HEK293 (cell line): ENCODE measurements at regions not wholly inside any gene's neighbourhood (a gene's known extent, or its start where the extent isn't known, plus 50 kb on each side); places are given as distances from the start of the nearest gene placed in this dataset.
"Not testable (repeated sequence)": the region's sequence is repeated elsewhere in the genome, so short reads cannot be mapped to it uniquely, and the experiment has no call there.

Experiments
- CTCF ChIA-PET: fragments of 350-600 bp; formaldehyde crosslinking; extraction: SDS; loops from one replicate; lab custom pipeline; 2021; ENCODE audit warnings: antibody characterized with exemption; lab: Yijun Ruan, JAX
- POLR2A ChIA-PET: fragments of 300-600 bp; formaldehyde crosslinking; extraction: SDS; loops from one replicate; lab custom pipeline; 2020; ENCODE audit warnings: antibody characterized with exemption, inconsistent platforms; lab: Yijun Ruan, JAX
- H3K27ac ChIP-seq: fragments of 200-500 bp; sonication (Bioruptor generic); 2 replicates; pipeline ENCODE4 v1.5.1; 2014; ENCODE audit warnings: low read depth, low read length, control low read depth, inconsistent platforms; ENCODE audit errors: extremely low read depth
- H3K36me3 ChIP-seq, 2 experiments: fragments of 200-500 bp in 1 of 2; sonication (Bioruptor generic) in 1 of 2; 1 replicate in 1 of 2; 2 replicates in 1 of 2; pipeline ENCODE4 v1.5.1; 2014 to 2017; ENCODE audit warnings: inconsistent platforms in 2 of 2, low read length in 2 of 2; ENCODE audit not compliant: control insufficient read depth in 2 of 2, insufficient read depth in 1 of 2
- H3K4me1 ChIP-seq: fragments of 200-500 bp; sonication (Bioruptor generic); 2 replicates; pipeline ENCODE4 v1.5.1; 2014; ENCODE audit warnings: mild to moderate bottlenecking, low read length, inconsistent platforms; ENCODE audit not compliant: control insufficient read depth, insufficient read depth
- H3K4me3 ChIP-seq: 2 replicates; pipeline ENCODE4 v1.5.1; 2011; ENCODE audit warnings: low read depth, mild to moderate bottlenecking, control low read depth, low read length, moderate library complexity
- H3K9me3 ChIP-seq: fragments of 200-500 bp; sonication (Bioruptor generic); 2 replicates; pipeline ENCODE4 v1.5.1; 2014; ENCODE audit warnings: low read depth, low read length, inconsistent platforms; ENCODE audit not compliant: control insufficient read depth, insufficient read depth
- BCL11B ChIP-seq: fragments of 450-650 bp; formaldehyde crosslinking; IDR thresholded peaks from 2 replicates; pipeline ENCODE4 v1.5.1; 2016; ENCODE audit warnings: low read depth, missing biosample characterization, missing genetic modification characterization
- IKZF3 ChIP-seq: fragments of 450-650 bp; IDR thresholded peaks from 2 replicates; pipeline ENCODE4 v1.5.0; 2018; ENCODE audit warnings: missing biosample characterization, mild to moderate bottlenecking, missing genetic modification characterization, moderate library complexity
- PBX3 ChIP-seq: sonication (generic); formaldehyde crosslinking; IDR thresholded peaks from 2 replicates; pipeline ENCODE4 v1.8.1; 2022; ENCODE audit warnings: mild to moderate bottlenecking, moderate library complexity, missing genetic modification reagents
- SP3 ChIP-seq: fragments of 450-650 bp; formaldehyde crosslinking; IDR thresholded peaks from 2 replicates; pipeline ENCODE4 v1.5.1; 2016; ENCODE audit warnings: missing biosample characterization, missing genetic modification characterization
- ZBTB48 ChIP-seq: fragments of 450-650 bp; formaldehyde crosslinking; IDR thresholded peaks from 2 replicates; pipeline ENCODE4 v1.5.1; 2016; ENCODE audit warnings: missing biosample characterization, missing genetic modification characterization
- ZNF280D ChIP-seq: fragments of 450-650 bp; formaldehyde crosslinking; IDR thresholded peaks from 2 replicates; pipeline ENCODE4 v1.5.1; 2016; ENCODE audit warnings: missing biosample characterization, missing genetic modification characterization
- ZNF366 ChIP-seq: fragments of 450-650 bp; formaldehyde crosslinking; conservative IDR thresholded peaks from 2 replicates; pipeline ENCODE4 v1.5.1; 2016; ENCODE audit warnings: missing biosample characterization, missing genetic modification characterization
- ZNF521 ChIP-seq: fragments of 450-650 bp; formaldehyde crosslinking; IDR thresholded peaks from 2 replicates; pipeline ENCODE4 v1.5.1; 2017; ENCODE audit warnings: missing biosample characterization, mild to moderate bottlenecking, missing genetic modification characterization
- ZNF529 ChIP-seq: fragments of 450-650 bp; formaldehyde crosslinking; IDR thresholded peaks from 2 replicates; pipeline ENCODE4 v1.5.1; 2017; ENCODE audit warnings: missing genetic modification characterization, missing biosample characterization; ENCODE audit not compliant: insufficient replicate concordance
- ZNF596 ChIP-seq: fragments of 450-650 bp; IDR thresholded peaks from 2 replicates; pipeline ENCODE4 v1.5.0; 2018; ENCODE audit warnings: missing biosample characterization, mild to moderate bottlenecking, missing genetic modification characterization, moderate library complexity
- TF ChIP-seq, protein P1 (sequence below): fragments of 450-650 bp; formaldehyde crosslinking; IDR thresholded peaks from 2 replicates; pipeline ENCODE4 v1.5.1; 2016; ENCODE audit warnings: missing biosample characterization, missing genetic modification characterization
- TF ChIP-seq, protein P2 (sequence below): fragments of 450-650 bp; formaldehyde crosslinking; IDR thresholded peaks from 2 replicates; pipeline ENCODE4 v1.5.1; 2017; ENCODE audit warnings: missing biosample characterization, missing genetic modification characterization
- TF ChIP-seq, protein P3 (sequence below): fragments of 450-650 bp; formaldehyde crosslinking; IDR thresholded peaks from 2 replicates; pipeline ENCODE4 v1.5.1; 2016; ENCODE audit warnings: missing biosample characterization, missing genetic modification characterization, borderline replicate concordance

- TF ChIP-seq ZNF529, result no peak
- no peak for TF ChIP-seq BCL11B
- TF ChIP-seq, protein P1, sequence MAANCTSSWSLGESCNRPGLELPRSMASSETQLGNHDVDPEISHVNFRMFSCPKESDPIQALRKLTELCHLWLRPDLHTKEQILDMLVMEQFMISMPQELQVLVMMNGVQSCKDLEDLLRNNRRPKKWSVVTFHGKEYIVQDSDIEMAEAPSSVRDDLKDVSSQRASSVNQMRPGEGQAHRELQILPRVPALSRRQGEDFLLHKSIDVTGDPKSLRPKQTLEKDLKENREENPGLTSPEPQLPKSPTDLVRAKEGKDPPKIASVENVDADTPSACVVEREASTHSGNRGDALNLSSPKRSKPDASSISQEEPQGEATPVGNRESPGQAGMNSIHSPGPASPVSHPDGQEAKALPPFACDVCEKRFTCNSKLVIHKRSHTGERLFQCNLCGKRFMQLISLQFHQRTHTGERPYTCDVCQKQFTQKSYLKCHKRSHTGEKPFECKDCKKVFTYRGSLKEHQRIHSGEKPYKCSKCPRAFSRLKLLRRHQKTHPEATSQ, result no peak
- TF ChIP-seq PBX3 (CRISPR knock-in tag), result no peak
- no peak for TF ChIP-seq ZNF596 (tag by site-specific recombination)
- no peak for TF ChIP-seq SP3 (tag by site-specific recombination)
Observed at GRCh38 chr15:62681939-62682896, 360.3 kb upstream of the TPM1 start (continued).

DNA sequence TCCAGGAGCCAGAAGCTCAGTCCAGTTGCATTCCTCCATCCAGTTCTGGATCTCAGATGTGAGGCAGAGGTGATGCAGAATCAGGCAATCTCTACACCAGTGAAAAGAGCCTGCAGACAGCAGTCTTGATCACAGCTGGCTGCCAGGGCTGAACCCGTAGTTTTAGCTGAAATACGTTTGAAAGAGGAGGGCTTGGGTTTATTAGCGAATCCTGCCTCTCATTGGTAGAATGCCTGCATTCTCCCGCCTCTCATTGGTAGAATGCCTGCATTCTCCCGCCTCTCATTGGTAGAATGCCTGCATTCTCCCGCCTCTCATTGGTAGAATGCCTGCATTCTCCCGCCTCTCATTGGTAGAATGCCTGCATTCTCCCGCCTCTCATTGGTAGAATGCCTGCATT is 359.4 kb upstream of the TPM1 start:
- H3K4me1 ChIP-seq, CTCF ChIA-PET, H3K36me3 ChIP-seq, H3K9me3 ChIP-seq, H3K4me3 ChIP-seq, POLR2A ChIA-PET, H3K27ac ChIP-seq: not testable (repeated sequence)

- TF ChIP-seq, protein P1, result no peak
- TF ChIP-seq, protein P2, sequence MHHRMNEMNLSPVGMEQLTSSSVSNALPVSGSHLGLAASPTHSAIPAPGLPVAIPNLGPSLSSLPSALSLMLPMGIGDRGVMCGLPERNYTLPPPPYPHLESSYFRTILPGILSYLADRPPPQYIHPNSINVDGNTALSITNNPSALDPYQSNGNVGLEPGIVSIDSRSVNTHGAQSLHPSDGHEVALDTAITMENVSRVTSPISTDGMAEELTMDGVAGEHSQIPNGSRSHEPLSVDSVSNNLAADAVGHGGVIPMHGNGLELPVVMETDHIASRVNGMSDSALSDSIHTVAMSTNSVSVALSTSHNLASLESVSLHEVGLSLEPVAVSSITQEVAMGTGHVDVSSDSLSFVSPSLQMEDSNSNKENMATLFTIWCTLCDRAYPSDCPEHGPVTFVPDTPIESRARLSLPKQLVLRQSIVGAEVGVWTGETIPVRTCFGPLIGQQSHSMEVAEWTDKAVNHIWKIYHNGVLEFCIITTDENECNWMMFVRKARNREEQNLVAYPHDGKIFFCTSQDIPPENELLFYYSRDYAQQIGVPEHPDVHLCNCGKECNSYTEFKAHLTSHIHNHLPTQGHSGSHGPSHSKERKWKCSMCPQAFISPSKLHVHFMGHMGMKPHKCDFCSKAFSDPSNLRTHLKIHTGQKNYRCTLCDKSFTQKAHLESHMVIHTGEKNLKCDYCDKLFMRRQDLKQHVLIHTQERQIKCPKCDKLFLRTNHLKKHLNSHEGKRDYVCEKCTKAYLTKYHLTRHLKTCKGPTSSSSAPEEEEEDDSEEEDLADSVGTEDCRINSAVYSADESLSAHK (tag by site-specific recombination), result no peak
- no peak for TF ChIP-seq ZNF280D (tag by site-specific recombination)
- TF ChIP-seq ZNF521 (tag by site-specific recombination), result no peak
- TF ChIP-seq ZNF366 (tag by site-specific recombination), result no peak
- TF ChIP-seq IKZF3 (tag by site-specific recombination), result no peak
- no peak for TF ChIP-seq ZBTB48
- TF ChIP-seq, protein P3, sequence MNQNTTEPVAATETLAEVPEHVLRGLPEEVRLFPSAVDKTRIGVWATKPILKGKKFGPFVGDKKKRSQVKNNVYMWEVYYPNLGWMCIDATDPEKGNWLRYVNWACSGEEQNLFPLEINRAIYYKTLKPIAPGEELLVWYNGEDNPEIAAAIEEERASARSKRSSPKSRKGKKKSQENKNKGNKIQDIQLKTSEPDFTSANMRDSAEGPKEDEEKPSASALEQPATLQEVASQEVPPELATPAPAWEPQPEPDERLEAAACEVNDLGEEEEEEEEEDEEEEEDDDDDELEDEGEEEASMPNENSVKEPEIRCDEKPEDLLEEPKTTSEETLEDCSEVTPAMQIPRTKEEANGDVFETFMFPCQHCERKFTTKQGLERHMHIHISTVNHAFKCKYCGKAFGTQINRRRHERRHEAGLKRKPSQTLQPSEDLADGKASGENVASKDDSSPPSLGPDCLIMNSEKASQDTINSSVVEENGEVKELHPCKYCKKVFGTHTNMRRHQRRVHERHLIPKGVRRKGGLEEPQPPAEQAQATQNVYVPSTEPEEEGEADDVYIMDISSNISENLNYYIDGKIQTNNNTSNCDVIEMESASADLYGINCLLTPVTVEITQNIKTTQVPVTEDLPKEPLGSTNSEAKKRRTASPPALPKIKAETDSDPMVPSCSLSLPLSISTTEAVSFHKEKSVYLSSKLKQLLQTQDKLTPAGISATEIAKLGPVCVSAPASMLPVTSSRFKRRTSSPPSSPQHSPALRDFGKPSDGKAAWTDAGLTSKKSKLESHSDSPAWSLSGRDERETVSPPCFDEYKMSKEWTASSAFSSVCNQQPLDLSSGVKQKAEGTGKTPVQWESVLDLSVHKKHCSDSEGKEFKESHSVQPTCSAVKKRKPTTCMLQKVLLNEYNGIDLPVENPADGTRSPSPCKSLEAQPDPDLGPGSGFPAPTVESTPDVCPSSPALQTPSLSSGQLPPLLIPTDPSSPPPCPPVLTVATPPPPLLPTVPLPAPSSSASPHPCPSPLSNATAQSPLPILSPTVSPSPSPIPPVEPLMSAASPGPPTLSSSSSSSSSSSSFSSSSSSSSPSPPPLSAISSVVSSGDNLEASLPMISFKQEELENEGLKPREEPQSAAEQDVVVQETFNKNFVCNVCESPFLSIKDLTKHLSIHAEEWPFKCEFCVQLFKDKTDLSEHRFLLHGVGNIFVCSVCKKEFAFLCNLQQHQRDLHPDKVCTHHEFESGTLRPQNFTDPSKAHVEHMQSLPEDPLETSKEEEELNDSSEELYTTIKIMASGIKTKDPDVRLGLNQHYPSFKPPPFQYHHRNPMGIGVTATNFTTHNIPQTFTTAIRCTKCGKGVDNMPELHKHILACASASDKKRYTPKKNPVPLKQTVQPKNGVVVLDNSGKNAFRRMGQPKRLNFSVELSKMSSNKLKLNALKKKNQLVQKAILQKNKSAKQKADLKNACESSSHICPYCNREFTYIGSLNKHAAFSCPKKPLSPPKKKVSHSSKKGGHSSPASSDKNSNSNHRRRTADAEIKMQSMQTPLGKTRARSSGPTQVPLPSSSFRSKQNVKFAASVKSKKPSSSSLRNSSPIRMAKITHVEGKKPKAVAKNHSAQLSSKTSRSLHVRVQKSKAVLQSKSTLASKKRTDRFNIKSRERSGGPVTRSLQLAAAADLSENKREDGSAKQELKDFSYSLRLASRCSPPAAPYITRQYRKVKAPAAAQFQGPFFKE (tag by site-specific recombination), result no peak
- H3K9me3 ChIP-seq, result no peaks in the 10 kb centered on the region
- H3K4me1 ChIP-seq, result no peaks in the 10 kb centered on the region
- no peaks in the 10 kb centered on the region for H3K36me3 ChIP-seq
- H3K27ac ChIP-seq, result no peak overlapping the region
- no peak overlapping the region for H3K4me3 ChIP-seq
- CTCF ChIA-PET, result interaction anchor here (1.3 kb wide), 1 partner anchor 58 kb away, joined by 3 read pairs; no protein-coding TSS in a partner anchor
- POLR2A ChIA-PET, result no interaction called here
Observed at GRCh38 chr15:62684123-62684808, 358.3 kb upstream of the TPM1 start.
